Left ventricle myocardium inferior (tissue), 1 donor: ENCODE measurements at regions not wholly inside any gene's neighbourhood (a gene's known extent, or its start where the extent isn't known, plus 50 kb on each side); places are given as distances from the start of the nearest gene placed in this dataset.
"Not testable (repeated sequence)": the region's sequence is repeated elsewhere in the genome, so short reads cannot be mapped to it uniquely, and the experiment has no call there.

Experiments used
- DNase-seq: peaks from one replicate; pipeline ENCODE4 v3.0.0-alpha.2; 2020
- H3K27ac ChIP-seq: fragments of 200-600 bp; replicated peaks from 2 replicates; pipeline ENCODE4 v1.8.0; 2021
- H3K27me3 ChIP-seq: fragments of 200-600 bp; 2 replicates; pipeline ENCODE4 v1.8.0; 2021; ENCODE audit warnings: low read depth
- H3K36me3 ChIP-seq: fragments of 200-600 bp; 2 replicates; pipeline ENCODE4 v1.8.0; 2021
- H3K4me1 ChIP-seq: fragments of 200-600 bp; 2 replicates; pipeline ENCODE4 v1.8.0; 2021
- H3K4me3 ChIP-seq: fragments of 200-600 bp; 2 replicates; pipeline ENCODE4 v1.8.0; 2021; ENCODE audit warnings: mild to moderate bottlenecking, moderate library complexity
- H3K9me3 ChIP-seq: fragments of 200-600 bp; replicated peaks from 2 replicates; pipeline ENCODE4 v1.8.0; 2021
- CTCF ChIP-seq: fragments of 200-600 bp; IDR thresholded peaks from 2 replicates; pipeline ENCODE4 v1.8.0; 2021; ENCODE audit warnings: antibody characterized with exemption, mild to moderate bottlenecking, borderline replicate concordance
- intact Hi-C: fragments of 100-400 bp; cut with micrococcal nuclease; formaldehyde crosslinking; loops from one replicate; pipeline ENCODE4 v1.11.0; 2022
- donor health status: DM: no; HTN: yes; CAD: no; lungs with severe emphysema.

- H3K9me3 ChIP-seq = no peaks in the 10 kb centered on the region
- no peaks in the 10 kb centered on the region for H3K36me3 ChIP-seq
- H3K27ac ChIP-seq = no peak overlapping the region
- no peak overlapping the region for H3K4me3 ChIP-seq
- TF ChIP-seq CTCF = no peak
- intact Hi-C loops = no loop called here
- no peak for DNase-seq
- H3K27me3 ChIP-seq = no peaks in the 10 kb centered on the region
- peaks cover 9% of the 10 kb centered on the region for H3K4me1 ChIP-seq
Observed at GRCh38 chr6:134584847-134585516, 267.1 kb upstream of the SGK1 start.

- H3K36me3 ChIP-seq = no peaks in the 10 kb centered on the region
- intact Hi-C loops = no loop called here
- no peak overlapping the region for H3K4me3 ChIP-seq
- DNase-seq = no peak
- no peaks in the 10 kb centered on the region for H3K9me3 ChIP-seq
- no peaks in the 10 kb centered on the region for H3K27me3 ChIP-seq
- TF ChIP-seq CTCF = peak; percentile 38
- no peak overlapping the region for H3K27ac ChIP-seq
- H3K4me1 ChIP-seq = no peaks in the 10 kb centered on the region
Observed at GRCh38 chr6:134577998-134578397, 260.1 kb upstream of the SGK1 start.

DNA sequence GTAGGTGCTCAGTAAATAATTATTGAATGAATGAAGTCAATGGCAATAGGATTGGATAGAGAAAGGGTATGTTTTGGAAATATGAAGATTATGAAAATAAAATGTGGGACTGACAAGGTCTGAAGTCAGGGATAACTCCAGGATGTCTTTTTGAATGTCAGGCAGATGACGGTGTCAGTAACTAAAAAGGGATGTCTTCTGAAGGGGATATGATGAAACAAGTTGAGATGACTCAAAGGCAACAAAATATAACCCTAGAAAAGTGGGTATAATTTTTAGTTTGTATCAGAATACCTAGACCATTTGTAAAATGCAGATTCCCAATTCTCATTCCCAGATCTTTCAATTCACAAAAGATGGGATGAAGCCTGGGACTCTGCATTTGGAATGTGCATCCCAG, 257.3 kb upstream of the SGK1 start:
- Histone ChIP-seq H3K4me3 (no peak overlapping the region), H3K27ac (no peak overlapping the region), H3K9me3 (peaks cover 8% of the 10 kb centered on the region), H3K4me1 (no peaks in the 10 kb centered on the region), H3K36me3 (no peaks in the 10 kb centered on the region), H3K27me3 (no peaks in the 10 kb centered on the region)
- no peak for DNase-seq
- TF ChIP-seq CTCF = no peak
- intact Hi-C loops = no loop called here

GRCh38 chr6:134574491-134574890, 256.6 kb upstream of the SGK1 start:
- Histone ChIP-seq H3K27ac (no peak overlapping the region), H3K36me3 (no peaks in the 10 kb centered on the region), H3K4me1 (no peaks in the 10 kb centered on the region), H3K27me3 (no peaks in the 10 kb centered on the region), H3K4me3 (no peak overlapping the region), H3K9me3 (peaks cover 8% of the 10 kb centered on the region)
- intact Hi-C loops = no loop called here
- no peak for TF ChIP-seq CTCF
- DNase-seq = no peak

GRCh38 chr6:134569996-134570395, 252.1 kb upstream of the SGK1 start:
- H3K27ac ChIP-seq, H3K4me3 ChIP-seq, intact Hi-C loops, DNase-seq, H3K4me1 ChIP-seq, H3K36me3 ChIP-seq, H3K27me3 ChIP-seq: not testable (repeated sequence)
- H3K9me3 ChIP-seq = peaks cover 12% of the 10 kb centered on the region

DNA sequence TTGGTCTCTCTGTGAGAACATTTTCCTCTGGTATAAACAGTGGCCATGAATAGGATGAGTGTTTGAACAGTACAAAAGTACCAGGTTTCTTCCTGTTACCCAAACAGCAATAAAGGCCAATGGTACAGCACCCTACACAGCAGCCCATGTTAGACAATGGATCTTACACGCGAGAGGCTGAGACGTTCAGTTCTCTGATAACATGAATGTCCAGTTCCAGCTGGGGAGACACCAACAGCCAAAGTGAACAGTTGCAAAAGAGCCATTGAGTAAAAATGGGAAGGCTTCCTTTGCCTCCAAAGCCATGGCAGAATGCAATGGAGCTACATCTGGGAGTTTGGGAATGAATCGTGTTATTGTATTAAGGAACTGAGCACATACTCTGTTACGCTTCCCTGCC, 246.8 kb upstream of the SGK1 start:
- no peak overlapping the region for H3K27ac ChIP-seq
- H3K4me1 ChIP-seq = no peaks in the 10 kb centered on the region
- peaks cover 4% of the 10 kb centered on the region for H3K9me3 ChIP-seq
- intact Hi-C loops = no loop called here
- no peaks in the 10 kb centered on the region for H3K27me3 ChIP-seq
- H3K36me3 ChIP-seq = no peaks in the 10 kb centered on the region
- no peak for TF ChIP-seq CTCF
- DNase-seq = no peak
- no peak overlapping the region for H3K4me3 ChIP-seq
